Mesendoderm (in vitro differentiated cells): ENCODE measurements at regions not wholly inside any gene's neighbourhood (a gene's known extent, or its start where the extent isn't known, plus 50 kb on each side); places are given as distances from the start of the nearest gene placed in this dataset.
"Not testable (repeated sequence)": the region's sequence is repeated elsewhere in the genome, so short reads cannot be mapped to it uniquely, and the experiment has no call there.

Experiments used
- DNase-seq: peaks from one replicate; pipeline ENCODE4 v3.0.0; 2013
- H2AK5ac ChIP-seq: 2 replicates; pipeline ENCODE4 v1.6.1; 2013; ENCODE audit warnings: low read length, inconsistent platforms
- H2BK120ac ChIP-seq: 2 replicates; pipeline ENCODE4 v1.6.1; 2013; ENCODE audit warnings: low read depth, mild to moderate bottlenecking, low read length, moderate library complexity, mixed read lengths
- H2BK15ac ChIP-seq: replicated peaks from 2 replicates; pipeline ENCODE4 v1.6.1; 2013; ENCODE audit warnings: low read depth, mild to moderate bottlenecking, moderate library complexity
- H2BK5ac ChIP-seq: 2 replicates; pipeline ENCODE4 v1.6.1; 2013; ENCODE audit warnings: low read length, inconsistent platforms
- H3K18ac ChIP-seq: 2 replicates; pipeline ENCODE4 v1.6.1; 2013; ENCODE audit warnings: mild to moderate bottlenecking, low read length, mixed read lengths
- H3K23ac ChIP-seq: one replicate; pipeline ENCODE4 v1.6.1; 2013; ENCODE audit warnings: low read length
- H3K27ac ChIP-seq: 2 replicates; pipeline ENCODE4 v1.5.1; 2013; ENCODE audit warnings: low read depth, mild to moderate bottlenecking, inconsistent platforms, low read length, moderate library complexity
- H3K27me3 ChIP-seq: 2 replicates; pipeline ENCODE4 v1.6.1; 2013; ENCODE audit warnings: low read length, control low read depth, mild to moderate bottlenecking, inconsistent platforms; ENCODE audit not compliant: insufficient read depth, poor library complexity
- H3K36me3 ChIP-seq: 2 replicates; pipeline ENCODE4 v1.6.1; 2013; ENCODE audit warnings: low read length, inconsistent platforms; ENCODE audit not compliant: control insufficient read depth, insufficient read depth
- H3K4ac ChIP-seq: one replicate; pipeline ENCODE4 v1.6.1; 2013; ENCODE audit warnings: low read depth, mild to moderate bottlenecking, low read length, moderate library complexity
- H3K4me1 ChIP-seq: 2 replicates; pipeline ENCODE4 v1.6.1; 2013; ENCODE audit warnings: low read depth, low read length, inconsistent platforms; ENCODE audit not compliant: control insufficient read depth
- H3K4me2 ChIP-seq: 2 replicates; pipeline ENCODE4 v1.6.1; 2013; ENCODE audit warnings: low read length
- H3K4me3 ChIP-seq: 2 replicates; pipeline ENCODE4 v1.5.1; 2013; ENCODE audit warnings: mild to moderate bottlenecking, low read length
- H3K56ac ChIP-seq: one replicate; pipeline ENCODE4 v1.6.1; 2013; ENCODE audit warnings: low read length
- H3K79me1 ChIP-seq: 2 replicates; pipeline ENCODE4 v1.6.1; 2013; ENCODE audit warnings: low read length, inconsistent platforms
- H3K79me2 ChIP-seq: 2 replicates; pipeline ENCODE4 v1.6.1; 2013; ENCODE audit warnings: mild to moderate bottlenecking, low read length; ENCODE audit not compliant: control insufficient read depth, insufficient read depth
- H3K9ac ChIP-seq: 2 replicates; pipeline ENCODE4 v1.6.1; 2013; ENCODE audit warnings: low read length, inconsistent platforms
- H4K5ac ChIP-seq: one replicate; pipeline ENCODE4 v1.6.1; 2013; ENCODE audit warnings: low read length
- H4K8ac ChIP-seq: one replicate; pipeline ENCODE4 v1.6.1; 2013; ENCODE audit warnings: low read depth, mild to moderate bottlenecking, control low read depth, low read length, moderate library complexity
- WGBS: extraction: QIAGEN DNeasy Blood & Tissue Kit; methylation state at CpG from one replicate; pipeline ENCODE4 v1.1.7; 2013; ENCODE audit warnings: low lambda C conversion rate, missing lambda C conversion rate; ENCODE audit not compliant: insufficient coverage; ENCODE audit errors: extremely low coverage; 5-methylcytosine and 5-hydroxymethylcytosine counted together

GRCh38 chrX:95956745-95957144, 727.9 kb upstream of the DIAPH2 start:
- H2AK5ac ChIP-seq, result no peak overlapping the region
- no peak overlapping the region for H3K9ac ChIP-seq
- WGBS, result no CpG with 5 or more reads among the region's 1 CpG
- H3K4me2 ChIP-seq, result no peak overlapping the region
- H4K8ac ChIP-seq, result no peak overlapping the region
- H3K79me1 ChIP-seq, result no peaks in the 10 kb centered on the region
- H2BK5ac ChIP-seq, result no peak overlapping the region
- H3K36me3 ChIP-seq, result no peaks in the 10 kb centered on the region
- H4K5ac ChIP-seq, result no peak overlapping the region
- H3K4ac ChIP-seq, result no peak overlapping the region
- no peak overlapping the region for H2BK120ac ChIP-seq
- H3K79me2 ChIP-seq, result no peaks in the 10 kb centered on the region
- H3K4me1 ChIP-seq, result no peaks in the 10 kb centered on the region
- peak; percentile 0 for DNase-seq
- no peak overlapping the region for H3K27ac ChIP-seq
- H2BK15ac ChIP-seq, result no peak overlapping the region
- no peak overlapping the region for H3K23ac ChIP-seq
- no peak overlapping the region for H3K56ac ChIP-seq
- H3K4me3 ChIP-seq, result no peak overlapping the region
- H3K18ac ChIP-seq, result no peak overlapping the region
- no peaks in the 10 kb centered on the region for H3K27me3 ChIP-seq

- not testable (repeated sequence) for DNase-seq, H4K8ac ChIP-seq, H3K4me3 ChIP-seq, H3K56ac ChIP-seq, H3K4me2 ChIP-seq, H3K27me3 ChIP-seq, H3K79me1 ChIP-seq, H3K4me1 ChIP-seq, H3K23ac ChIP-seq, H2AK5ac ChIP-seq, H3K9ac ChIP-seq, H3K18ac ChIP-seq, H3K27ac ChIP-seq, H3K79me2 ChIP-seq, H2BK120ac ChIP-seq, H3K36me3 ChIP-seq, H3K4ac ChIP-seq, H2BK15ac ChIP-seq, H2BK5ac ChIP-seq, H4K5ac ChIP-seq
- WGBS, result no CpG with 5 or more reads among the region's 9 CpGs
These were observed 711.1 kb upstream of the DIAPH2 start for GRCh38 chrX:95973456-95974095.

- Histone ChIP-seq H3K23ac (no peak overlapping the region), H3K4me3 (no peak overlapping the region), H3K36me3 (no peaks in the 10 kb centered on the region), H3K9ac (no peak overlapping the region), H3K27ac (no peak overlapping the region), H3K4me2 (no peak overlapping the region), H4K8ac (no peak overlapping the region), H3K4me1 (no peaks in the 10 kb centered on the region), H3K56ac (no peak overlapping the region), H4K5ac (no peak overlapping the region), H2BK5ac (no peak overlapping the region), H2BK15ac (no peak overlapping the region), H3K79me2 (no peaks in the 10 kb centered on the region), H2AK5ac (no peak overlapping the region), H2BK120ac (no peak overlapping the region), H3K18ac (no peak overlapping the region), H3K79me1 (no peaks in the 10 kb centered on the region), H3K4ac (no peak overlapping the region), H3K27me3 (no peaks in the 10 kb centered on the region)
- no CpG with 5 or more reads among the region's 4 CpGs for WGBS
- no peak for DNase-seq
These were observed 710.6 kb upstream of the DIAPH2 start for GRCh38 chrX:95974096-95974470.

- Histone ChIP-seq H3K4me3 (no peak overlapping the region), H2BK120ac (no peak overlapping the region), H3K56ac (no peak overlapping the region), H3K4me1 (no peaks in the 10 kb centered on the region), H2BK15ac (no peak overlapping the region), H3K4ac (no peak overlapping the region), H3K4me2 (no peak overlapping the region), H4K5ac (no peak overlapping the region), H2AK5ac (no peak overlapping the region), H3K79me1 (no peaks in the 10 kb centered on the region), H3K18ac (no peak overlapping the region), H4K8ac (no peak overlapping the region), H3K23ac (no peak overlapping the region), H3K9ac (no peak overlapping the region), H2BK5ac (no peak overlapping the region), H3K27me3 (no peaks in the 10 kb centered on the region), H3K27ac (no peak overlapping the region), H3K79me2 (no peaks in the 10 kb centered on the region), H3K36me3 (no peaks in the 10 kb centered on the region)
- WGBS, result no CpG with 5 or more reads among the region's 5 CpGs
- DNase-seq, result no peak
These were observed 709.8 kb upstream of the DIAPH2 start for GRCh38 chrX:95974890-95975289.

GRCh38 chrX:95995583-95995982, 689.1 kb upstream of the DIAPH2 start:
- no peak overlapping the region for H3K56ac ChIP-seq
- no peak overlapping the region for H3K4me2 ChIP-seq
- no peaks in the 10 kb centered on the region for H3K79me1 ChIP-seq
- no peak overlapping the region for H2BK5ac ChIP-seq
- H3K27me3 ChIP-seq, result no peaks in the 10 kb centered on the region
- no CpG with 5 or more reads among the region's 3 CpGs for WGBS
- H2AK5ac ChIP-seq, result no peak overlapping the region
- H3K36me3 ChIP-seq, result no peaks in the 10 kb centered on the region
- H3K27ac ChIP-seq, result no peak overlapping the region
- H3K4ac ChIP-seq, result no peak overlapping the region
- no peak overlapping the region for H4K5ac ChIP-seq
- no peaks in the 10 kb centered on the region for H3K79me2 ChIP-seq
- no peaks in the 10 kb centered on the region for H3K4me1 ChIP-seq
- no peak for DNase-seq
- H3K23ac ChIP-seq, result no peak overlapping the region
- no peak overlapping the region for H3K4me3 ChIP-seq
- no peak overlapping the region for H4K8ac ChIP-seq
- no peak overlapping the region for H3K18ac ChIP-seq
- H2BK15ac ChIP-seq, result no peak overlapping the region
- H2BK120ac ChIP-seq, result no peak overlapping the region
- H3K9ac ChIP-seq, result no peak overlapping the region

GRCh38 chrX:95996294-95996693, 688.3 kb upstream of the DIAPH2 start:
- Histone ChIP-seq H3K4me3 (no peak overlapping the region), H3K4me2 (no peak overlapping the region)

More at GRCh38 chrX:95996294-95996693, 688.3 kb upstream of the DIAPH2 start:
- WGBS, result no CpG with 5 or more reads among the region's 1 CpG
- no peaks in the 10 kb centered on the region for H3K36me3 ChIP-seq
- no peak overlapping the region for H4K8ac ChIP-seq
- no peak overlapping the region for H3K9ac ChIP-seq
- no peak overlapping the region for H3K27ac ChIP-seq
- H3K18ac ChIP-seq, result no peak overlapping the region
- H4K5ac ChIP-seq, result no peak overlapping the region
- no peak overlapping the region for H2BK120ac ChIP-seq
- no peak overlapping the region for H2AK5ac ChIP-seq
- no peak overlapping the region for H3K23ac ChIP-seq
- no peak overlapping the region for H2BK15ac ChIP-seq
- H3K4ac ChIP-seq, result no peak overlapping the region
- H3K79me2 ChIP-seq, result no peaks in the 10 kb centered on the region
- H3K4me1 ChIP-seq, result no peaks in the 10 kb centered on the region
- H3K79me1 ChIP-seq, result no peaks in the 10 kb centered on the region
- H3K27me3 ChIP-seq, result no peaks in the 10 kb centered on the region
- no peak for DNase-seq
- H2BK5ac ChIP-seq, result no peak overlapping the region
- H3K56ac ChIP-seq, result no peak overlapping the region
